ENCODE measurements at regions not wholly inside any gene's neighbourhood (a gene's known extent, or its start where the extent isn't known, plus 50 kb on each side); places are given as distances from the start of the nearest gene placed in this dataset.
"Not testable (repeated sequence)": the region's sequence is repeated elsewhere in the genome, so short reads cannot be mapped to it uniquely, and the experiment has no call there.

DNA sequence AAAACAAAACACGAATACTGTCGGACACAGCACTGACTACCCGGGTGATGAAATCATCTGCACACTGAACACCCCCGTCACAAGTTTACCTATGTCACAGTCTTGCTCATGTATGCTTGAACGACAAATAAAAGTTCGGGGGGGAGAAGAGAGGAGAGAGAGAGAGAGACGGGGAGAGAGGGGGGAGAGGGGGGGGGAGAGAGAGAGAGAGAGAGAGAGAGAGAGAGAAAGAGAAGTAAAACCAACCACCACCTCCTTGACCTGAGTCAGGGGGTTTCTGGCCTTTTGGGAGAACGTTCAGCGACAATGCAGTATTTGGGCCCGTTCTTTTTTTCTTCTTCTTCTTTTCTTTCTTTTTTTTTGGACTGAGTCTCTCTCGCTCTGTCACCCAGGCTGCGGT is 2290.1 kb upstream of the TPTE start:
- TF ChIP-seq POLR2A, CTCF (IDR thresholded peaks at IDR 0.05): not testable (repeated sequence)

Measured in adrenal gland (tissue), 5 donors.